Testis (tissue), 2 donors: ENCODE measurements at regions not wholly inside any gene's neighbourhood (a gene's known extent, or its start where the extent isn't known, plus 50 kb on each side); places are given as distances from the start of the nearest gene placed in this dataset.

Experiments used
- DNase-seq: peaks from one replicate; pipeline ENCODE4 v3.0.0-alpha.2; 2019
- H3K27ac ChIP-seq, 2 donors: fragments of 200-600 bp; sonication (generic); one replicate each; pipeline ENCODE4 v1.5.1; 2019
- H3K27me3 ChIP-seq: fragments of 200-600 bp; sonication (generic); one replicate; pipeline ENCODE4 v1.5.1; 2019
- H3K36me3 ChIP-seq: fragments of 200-600 bp; sonication (generic); one replicate; pipeline ENCODE4 v1.5.1; 2017; ENCODE audit warnings: low read depth; ENCODE audit errors: missing control alignments
- H3K4me1 ChIP-seq: fragments of 200-600 bp; sonication (generic); one replicate; pipeline ENCODE4 v1.5.1; 2019
- H3K4me3 ChIP-seq, 2 donors: fragments of 200-600 bp; sonication (generic); one replicate each; pipeline ENCODE4 v1.5.1; 2017 to 2019
- H3K9me3 ChIP-seq: fragments of 200-600 bp; sonication (generic); one replicate; pipeline ENCODE4 v1.5.1; 2017
- POLR2A ChIP-seq: fragments of 450-650 bp; IDR thresholded peaks from one replicate; pipeline ENCODE4 v1.6.1; 2017; ENCODE audit warnings: antibody characterized with exemption, mild to moderate bottlenecking, moderate library complexity
- WGBS, 2 donors: methylation state at CpG; one replicate each; pipeline ENCODE4 v1.1.5; 2018; 5-methylcytosine and 5-hydroxymethylcytosine counted together
- intact Hi-C: fragments of 100-400 bp; cut with DNase I; formaldehyde crosslinking; loops from one replicate; pipeline ENCODE4 v1.15.1; 2023; ENCODE audit warnings: low total_unique reads
- TF ChIP-seq, protein P1 (sequence below), 3 experiments: fragments of 450-650 bp in 2 of 3; fragments of 200-600 bp in 1 of 3; sonication (generic) in 1 of 3; IDR thresholded peaks; one replicate each; pipeline ENCODE4 v1.5.1; 2016 to 2019; ENCODE audit warnings: antibody characterized with exemption in 3 of 3, mild to moderate bottlenecking in 2 of 3, moderate library complexity in 1 of 3

DNA sequence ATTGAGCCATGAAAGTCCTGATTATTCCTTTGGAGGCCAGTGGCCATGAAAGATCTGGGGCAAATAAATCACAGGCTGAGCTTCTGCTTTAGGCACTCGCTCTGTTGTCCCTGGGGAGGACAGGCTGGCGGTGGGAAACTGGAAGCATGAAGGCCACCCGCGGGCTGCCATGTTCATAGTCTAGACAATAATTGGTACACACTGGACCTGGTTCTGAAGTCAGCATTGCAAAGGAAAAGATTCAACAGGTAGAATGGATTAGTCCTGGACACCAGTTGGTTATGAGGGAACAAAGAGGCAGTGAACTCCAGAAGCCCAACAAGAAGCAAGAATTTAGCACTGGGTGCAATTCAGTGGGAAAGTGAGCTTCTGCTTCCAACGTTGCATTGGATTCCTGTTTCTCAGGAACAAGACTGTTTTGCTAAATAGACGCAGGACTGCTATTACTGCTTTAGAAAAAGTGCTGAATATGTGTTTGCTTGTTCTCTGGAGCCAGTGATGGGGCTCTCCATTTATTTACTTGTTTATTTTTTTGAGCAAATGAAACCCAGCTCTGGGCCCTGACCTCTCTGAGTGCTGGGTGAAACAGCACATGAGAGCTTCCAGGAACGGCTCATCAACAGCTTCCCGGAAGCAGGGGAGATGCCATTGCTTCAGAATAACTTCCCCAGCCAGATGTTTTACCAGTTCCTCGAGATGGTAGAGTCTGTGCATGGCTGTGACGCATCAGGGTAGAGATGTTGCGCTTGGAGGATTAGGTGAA, 336.4 kb downstream of the ZNF536 start:
- Histone ChIP-seq H3K4me1 (no peaks in the 10 kb centered on the region), H3K27ac (no peak overlapping the region), H3K9me3 (no peaks in the 10 kb centered on the region), H3K36me3 (no peaks in the 10 kb centered on the region), H3K27me3 (no peaks in the 10 kb centered on the region), H3K4me3 (no peak overlapping the region)
- intact Hi-C loops: no loop called here
- no peak for TF ChIP-seq POLR2A
- TF ChIP-seq, protein P1, sequence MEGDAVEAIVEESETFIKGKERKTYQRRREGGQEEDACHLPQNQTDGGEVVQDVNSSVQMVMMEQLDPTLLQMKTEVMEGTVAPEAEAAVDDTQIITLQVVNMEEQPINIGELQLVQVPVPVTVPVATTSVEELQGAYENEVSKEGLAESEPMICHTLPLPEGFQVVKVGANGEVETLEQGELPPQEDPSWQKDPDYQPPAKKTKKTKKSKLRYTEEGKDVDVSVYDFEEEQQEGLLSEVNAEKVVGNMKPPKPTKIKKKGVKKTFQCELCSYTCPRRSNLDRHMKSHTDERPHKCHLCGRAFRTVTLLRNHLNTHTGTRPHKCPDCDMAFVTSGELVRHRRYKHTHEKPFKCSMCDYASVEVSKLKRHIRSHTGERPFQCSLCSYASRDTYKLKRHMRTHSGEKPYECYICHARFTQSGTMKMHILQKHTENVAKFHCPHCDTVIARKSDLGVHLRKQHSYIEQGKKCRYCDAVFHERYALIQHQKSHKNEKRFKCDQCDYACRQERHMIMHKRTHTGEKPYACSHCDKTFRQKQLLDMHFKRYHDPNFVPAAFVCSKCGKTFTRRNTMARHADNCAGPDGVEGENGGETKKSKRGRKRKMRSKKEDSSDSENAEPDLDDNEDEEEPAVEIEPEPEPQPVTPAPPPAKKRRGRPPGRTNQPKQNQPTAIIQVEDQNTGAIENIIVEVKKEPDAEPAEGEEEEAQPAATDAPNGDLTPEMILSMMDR (IDR thresholded peaks at IDR 0.05): no peak
- WGBS, 2 donors: 72 to 79% methylated on average over 11 of the region's 11 CpGs
- DNase-seq: no peak

DNA sequence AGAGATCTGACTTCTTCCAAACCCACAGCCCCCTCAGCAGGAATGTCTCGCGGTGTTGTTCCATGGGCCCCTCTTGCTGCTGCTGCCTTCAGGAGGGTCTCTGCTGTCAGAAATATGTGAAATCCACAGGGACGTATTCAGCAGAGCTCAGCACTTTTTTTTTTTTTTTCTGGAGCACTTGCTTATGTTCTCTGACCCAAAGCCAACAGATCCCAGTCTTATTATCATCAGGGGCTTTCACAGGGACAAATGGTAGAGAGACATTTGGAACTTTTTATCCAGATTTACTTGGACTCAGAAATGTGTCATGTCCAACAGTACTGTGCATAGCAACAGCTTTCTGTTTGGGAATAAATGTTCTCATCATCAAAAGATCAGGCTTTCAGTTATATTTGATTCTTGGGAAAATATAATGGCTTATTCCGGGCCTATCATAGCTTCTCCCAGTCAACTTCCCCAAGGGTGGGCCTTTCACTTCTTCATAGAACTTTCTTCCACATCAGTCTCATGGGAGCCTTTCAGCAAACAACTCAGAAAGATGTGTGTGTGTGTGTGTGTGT, 332.7 kb downstream of the ZNF536 start:
- DNase-seq: no peak
- no peaks in the 10 kb centered on the region for H3K4me1 ChIP-seq
- no peaks in the 10 kb centered on the region for H3K9me3 ChIP-seq
- H3K36me3 ChIP-seq: no peaks in the 10 kb centered on the region
- intact Hi-C loops: no loop called here
- H3K27me3 ChIP-seq: no peaks in the 10 kb centered on the region
- H3K4me3 ChIP-seq: no peak overlapping the region
- WGBS, 2 donors: 90 to 91% methylated on average over 4 of the region's 4 CpGs
- no peak for TF ChIP-seq POLR2A
- TF ChIP-seq, protein P1 (IDR thresholded peaks at IDR 0.05): no peak
- no peak overlapping the region for H3K27ac ChIP-seq

DNA sequence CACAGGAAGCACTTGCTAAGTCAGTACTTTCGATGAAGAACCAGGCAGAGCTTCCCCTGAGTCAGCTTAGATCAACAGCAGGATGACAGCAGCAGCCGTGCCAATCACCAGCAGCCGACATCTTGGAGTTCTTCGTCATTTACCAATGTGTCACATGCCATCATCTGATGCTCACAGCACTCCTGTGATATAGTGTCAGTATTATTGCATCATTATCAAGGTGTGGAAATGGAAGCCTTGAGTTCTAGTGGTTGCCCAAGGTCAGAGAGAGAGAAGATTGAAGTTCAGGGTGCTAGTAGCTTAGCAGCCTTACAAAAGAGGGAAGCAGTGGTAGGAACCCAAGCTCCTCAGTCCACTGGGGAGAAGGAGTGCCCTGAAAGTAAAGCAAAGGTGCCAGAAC, 331.5 kb downstream of the ZNF536 start:
- no peaks in the 10 kb centered on the region for H3K27me3 ChIP-seq
- no peak overlapping the region for H3K27ac ChIP-seq
- intact Hi-C loops: no loop called here
- no peaks in the 10 kb centered on the region for H3K9me3 ChIP-seq
- 87 to 95% methylated on average over 4 of the region's 4 CpGs for WGBS, 2 donors
- DNase-seq: no peak
- no peak overlapping the region for H3K4me3 ChIP-seq
- no peaks in the 10 kb centered on the region for H3K36me3 ChIP-seq
- no peaks in the 10 kb centered on the region for H3K4me1 ChIP-seq
- TF ChIP-seq, protein P1 (IDR thresholded peaks at IDR 0.05): no peak
- no peak for TF ChIP-seq POLR2A

DNA sequence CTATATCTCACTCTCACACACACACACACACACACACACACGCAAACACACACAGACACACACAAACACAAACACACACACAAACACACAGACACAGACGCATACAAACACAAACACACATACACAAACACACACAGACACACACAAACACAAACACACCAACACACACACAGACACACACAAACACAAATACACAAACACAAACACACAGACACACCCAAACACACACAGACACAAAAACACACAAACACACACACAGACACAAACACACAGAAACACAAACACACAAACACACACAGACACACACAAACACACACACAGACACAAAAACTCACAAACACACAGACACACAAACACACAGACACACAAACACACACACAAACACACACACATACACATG, 329.0 kb downstream of the ZNF536 start:
- no peak for DNase-seq
- Histone ChIP-seq H3K27me3 (no peaks in the 10 kb centered on the region), H3K27ac (no peak overlapping the region), H3K4me3 (no peak overlapping the region), H3K36me3 (no peaks in the 10 kb centered on the region), H3K4me1 (no peaks in the 10 kb centered on the region), H3K9me3 (no peaks in the 10 kb centered on the region)
- intact Hi-C loops: no loop called here
- 77 to 83% methylated on average over 2 of the region's 2 CpGs for WGBS, 2 donors
- TF ChIP-seq POLR2A: no peak
- TF ChIP-seq, protein P1 (IDR thresholded peaks at IDR 0.05): no peak

DNA sequence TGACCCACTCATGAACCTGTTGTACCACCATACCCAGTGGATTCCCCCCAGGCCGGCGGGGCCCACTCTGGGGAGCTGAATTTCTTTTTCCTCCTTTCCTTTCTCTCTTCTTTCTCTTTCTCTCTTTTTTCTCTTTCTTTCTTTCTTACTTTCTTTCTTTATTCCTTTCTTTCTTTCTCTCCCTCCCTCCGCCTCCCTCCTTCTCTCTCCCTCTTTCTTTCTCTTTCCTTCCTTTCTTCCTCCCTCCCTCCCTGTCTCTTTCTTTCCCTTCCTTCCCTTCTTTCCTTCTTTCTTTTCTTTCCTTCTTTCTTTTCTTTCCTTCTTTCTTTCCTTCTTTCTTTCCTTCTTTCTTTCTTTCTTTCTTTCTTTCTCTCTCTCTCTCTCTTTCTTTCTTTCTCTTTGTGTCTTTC, 327.7 kb downstream of the ZNF536 start:
- H3K27ac ChIP-seq: no peak overlapping the region
- no peak for DNase-seq
- no peaks in the 10 kb centered on the region for H3K27me3 ChIP-seq
- H3K4me3 ChIP-seq: no peak overlapping the region
- WGBS, 2 donors: 92 to 100% methylated on average over 3 of the region's 3 CpGs
- intact Hi-C loops: no loop called here
- H3K4me1 ChIP-seq: no peaks in the 10 kb centered on the region
- H3K9me3 ChIP-seq: no peaks in the 10 kb centered on the region
- no peaks in the 10 kb centered on the region for H3K36me3 ChIP-seq
- TF ChIP-seq POLR2A: no peak
- TF ChIP-seq, protein P1 (IDR thresholded peaks at IDR 0.05): no peak
